SK-N-SH treated with all-trans-retinoic acid at 6 μM for 48 hours (cell line): ENCODE measurements at regions not wholly inside any gene's neighbourhood (a gene's known extent, or its start where the extent isn't known, plus 50 kb on each side); places are given as distances from the start of the nearest gene placed in this dataset.

Experiments
- ATAC-seq: fragments of 200-7000 bp; cut with Tn5 transposase; 3 replicates; pipeline ENCODE4 v1.9.1; 2020; ENCODE audit warnings: mild to moderate bottlenecking, moderate library complexity
- ARNTL ChIP-seq: fragments of 450-650 bp; formaldehyde crosslinking; IDR thresholded peaks from 2 replicates; pipeline ENCODE4 v1.5.0; 2020; ENCODE audit warnings: low read depth, mild to moderate bottlenecking, moderate library complexity, borderline replicate concordance
- CSDC2 ChIP-seq: fragments of 250-450 bp; sonication (Bioruptor Pico); IDR thresholded peaks from 2 replicates; pipeline ENCODE4 v1.5.0; 2020; ENCODE audit warnings: mild to moderate bottlenecking, moderate library complexity
- ESRRG ChIP-seq: fragments of 250-450 bp; sonication (Bioruptor Pico); IDR thresholded peaks from 2 replicates; pipeline ENCODE4 v1.6.1; 2021; ENCODE audit warnings: mild to moderate bottlenecking
- GLIS3 ChIP-seq: fragments of 250-450 bp; sonication (Bioruptor Pico); IDR thresholded peaks from 2 replicates; pipeline ENCODE4 v1.5.0; 2020; ENCODE audit warnings: mild to moderate bottlenecking, moderate library complexity
- ISL1 ChIP-seq: fragments of 250-450 bp; sonication (Bioruptor Pico); IDR thresholded peaks from 2 replicates; pipeline ENCODE4 v2.1.2; 2022; ENCODE audit warnings: mild to moderate bottlenecking, moderate library complexity
- OSR1 ChIP-seq: fragments of 250-450 bp; sonication (Bioruptor Pico); IDR thresholded peaks from 2 replicates; pipeline ENCODE4 v1.8.0; 2022; ENCODE audit warnings: moderate library complexity, mild to moderate bottlenecking, inconsistent platforms
- PPARA ChIP-seq: fragments of 250-450 bp; sonication (Bioruptor Pico); IDR thresholded peaks from 2 replicates; pipeline ENCODE4 v1.5.0; 2020; ENCODE audit warnings: mild to moderate bottlenecking, borderline replicate concordance
- RARB ChIP-seq: fragments of 250-450 bp; sonication (Bioruptor Pico); IDR thresholded peaks from 2 replicates; pipeline ENCODE4 v1.8.0; 2021; ENCODE audit warnings: mild to moderate bottlenecking, moderate library complexity
- SNAI2 ChIP-seq: fragments of 250-450 bp; sonication (Bioruptor Pico); IDR thresholded peaks from 2 replicates; pipeline ENCODE4 v1.5.0; 2020; ENCODE audit warnings: mild to moderate bottlenecking, moderate library complexity
- TCF4 ChIP-seq: fragments of 250-450 bp; sonication (Bioruptor Pico); IDR thresholded peaks from 2 replicates; pipeline ENCODE4 v1.8.0; 2021; ENCODE audit warnings: mild to moderate bottlenecking, moderate library complexity, borderline replicate concordance
- TOX ChIP-seq: fragments of 250-450 bp; sonication (Bioruptor Pico); IDR thresholded peaks from 2 replicates; pipeline ENCODE4 v1.8.0; 2021; ENCODE audit warnings: mild to moderate bottlenecking, moderate library complexity, borderline replicate concordance
- TSHZ2 ChIP-seq: fragments of 250-450 bp; sonication (Bioruptor Pico); IDR thresholded peaks from 2 replicates; pipeline ENCODE4 v1.5.0; 2020; ENCODE audit warnings: mild to moderate bottlenecking, moderate library complexity
- ZFP3 ChIP-seq: fragments of 250-450 bp; sonication (Bioruptor Pico); IDR thresholded peaks from 2 replicates; pipeline ENCODE4 v1.5.0; 2020; ENCODE audit warnings: mild to moderate bottlenecking, moderate library complexity
- ZFP30 ChIP-seq: fragments of 450-650 bp; formaldehyde crosslinking; IDR thresholded peaks from 2 replicates; pipeline ENCODE4 v1.5.0; 2022; ENCODE audit warnings: mild to moderate bottlenecking, moderate library complexity
- ZNF70 ChIP-seq: fragments of 450-650 bp; formaldehyde crosslinking; IDR thresholded peaks from 2 replicates; pipeline ENCODE4 v1.5.0; 2020; ENCODE audit warnings: mild to moderate bottlenecking, moderate library complexity
- ZNF8 ChIP-seq: fragments of 450-650 bp; formaldehyde crosslinking; IDR thresholded peaks from 2 replicates; pipeline ENCODE4 v1.5.0; 2020; ENCODE audit warnings: mild to moderate bottlenecking, moderate library complexity
- TF ChIP-seq, protein P1 (sequence below): fragments of 250-450 bp; sonication (Bioruptor Pico); IDR thresholded peaks from 2 replicates; pipeline ENCODE4 v1.8.0; 2021; ENCODE audit warnings: low read depth, mild to moderate bottlenecking, moderate library complexity, borderline replicate concordance
- TF ChIP-seq, protein P2 (sequence below): fragments of 250-450 bp; sonication (Bioruptor Pico); IDR thresholded peaks from 2 replicates; pipeline ENCODE4 v1.8.0; 2020; ENCODE audit warnings: mild to moderate bottlenecking, moderate library complexity, borderline replicate concordance
- TF ChIP-seq, protein P3 (sequence below): fragments of 250-450 bp; sonication (Bioruptor Pico); IDR thresholded peaks from 2 replicates; pipeline ENCODE4 v1.5.1; 2021; ENCODE audit warnings: mild to moderate bottlenecking, moderate library complexity

DNA sequence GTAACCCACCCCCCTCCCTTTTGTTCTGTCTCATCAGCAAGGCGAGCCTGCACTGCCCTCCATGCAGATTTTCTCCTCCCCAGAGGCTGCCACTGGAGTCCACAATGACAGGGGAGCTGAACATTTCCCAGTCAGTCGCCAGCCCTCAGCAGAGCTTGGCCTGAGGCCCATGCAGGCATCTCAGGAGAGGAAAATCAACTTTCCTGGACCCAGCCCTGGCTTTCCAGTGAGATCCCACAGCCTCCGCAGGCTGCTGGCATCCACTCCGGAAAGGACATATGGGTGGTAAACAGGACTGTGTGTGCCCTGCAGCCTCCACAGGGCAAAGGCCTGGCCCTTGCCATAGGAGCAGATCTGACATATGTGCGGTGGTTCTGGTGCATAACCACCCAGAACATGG, 253.8 kb downstream of the TNS1 start:
- no peak for TF ChIP-seq ESRRG (CRISPR knock-in tag)
- no peak for TF ChIP-seq ZNF70 (CRISPR knock-in tag)
- no peak for ATAC-seq

DNA sequence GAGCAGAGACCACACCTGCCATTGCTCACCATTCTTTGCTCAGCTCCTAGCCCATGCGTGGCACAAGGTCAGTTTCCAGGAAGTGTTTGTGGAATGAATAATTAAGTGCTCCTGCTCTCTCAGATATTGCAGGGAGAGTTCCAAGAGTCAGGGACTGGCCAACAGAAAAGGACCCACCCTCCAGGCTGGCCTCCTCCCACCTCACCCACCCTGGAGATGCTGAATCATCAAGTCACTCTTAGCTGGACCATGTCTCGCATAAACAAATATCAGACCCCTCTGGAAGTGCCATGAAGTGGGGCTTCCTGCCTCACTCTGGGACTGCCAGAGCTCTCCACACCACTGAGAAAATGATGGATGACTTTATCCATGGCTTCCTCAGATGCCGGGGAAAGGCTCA, 256.0 kb downstream of the TNS1 start:
- ATAC-seq, result no peak
- TF ChIP-seq, protein P1, sequence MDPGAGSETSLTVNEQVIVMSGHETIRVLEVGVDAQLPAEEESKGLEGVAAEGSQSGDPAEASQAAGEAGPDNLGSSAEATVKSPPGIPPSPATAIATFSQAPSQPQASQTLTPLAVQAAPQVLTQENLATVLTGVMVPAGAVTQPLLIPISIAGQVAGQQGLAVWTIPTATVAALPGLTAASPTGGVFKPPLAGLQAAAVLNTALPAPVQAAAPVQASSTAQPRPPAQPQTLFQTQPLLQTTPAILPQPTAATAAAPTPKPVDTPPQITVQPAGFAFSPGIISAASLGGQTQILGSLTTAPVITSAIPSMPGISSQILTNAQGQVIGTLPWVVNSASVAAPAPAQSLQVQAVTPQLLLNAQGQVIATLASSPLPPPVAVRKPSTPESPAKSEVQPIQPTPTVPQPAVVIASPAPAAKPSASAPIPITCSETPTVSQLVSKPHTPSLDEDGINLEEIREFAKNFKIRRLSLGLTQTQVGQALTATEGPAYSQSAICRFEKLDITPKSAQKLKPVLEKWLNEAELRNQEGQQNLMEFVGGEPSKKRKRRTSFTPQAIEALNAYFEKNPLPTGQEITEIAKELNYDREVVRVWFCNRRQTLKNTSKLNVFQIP, result no peak
- no peak for TF ChIP-seq TSHZ2
- TF ChIP-seq PPARA (CRISPR knock-in tag), result no peak
- TF ChIP-seq ARNTL (CRISPR knock-in tag), result no peak
- TF ChIP-seq ZNF8 (CRISPR knock-in tag), result no peak

DNA sequence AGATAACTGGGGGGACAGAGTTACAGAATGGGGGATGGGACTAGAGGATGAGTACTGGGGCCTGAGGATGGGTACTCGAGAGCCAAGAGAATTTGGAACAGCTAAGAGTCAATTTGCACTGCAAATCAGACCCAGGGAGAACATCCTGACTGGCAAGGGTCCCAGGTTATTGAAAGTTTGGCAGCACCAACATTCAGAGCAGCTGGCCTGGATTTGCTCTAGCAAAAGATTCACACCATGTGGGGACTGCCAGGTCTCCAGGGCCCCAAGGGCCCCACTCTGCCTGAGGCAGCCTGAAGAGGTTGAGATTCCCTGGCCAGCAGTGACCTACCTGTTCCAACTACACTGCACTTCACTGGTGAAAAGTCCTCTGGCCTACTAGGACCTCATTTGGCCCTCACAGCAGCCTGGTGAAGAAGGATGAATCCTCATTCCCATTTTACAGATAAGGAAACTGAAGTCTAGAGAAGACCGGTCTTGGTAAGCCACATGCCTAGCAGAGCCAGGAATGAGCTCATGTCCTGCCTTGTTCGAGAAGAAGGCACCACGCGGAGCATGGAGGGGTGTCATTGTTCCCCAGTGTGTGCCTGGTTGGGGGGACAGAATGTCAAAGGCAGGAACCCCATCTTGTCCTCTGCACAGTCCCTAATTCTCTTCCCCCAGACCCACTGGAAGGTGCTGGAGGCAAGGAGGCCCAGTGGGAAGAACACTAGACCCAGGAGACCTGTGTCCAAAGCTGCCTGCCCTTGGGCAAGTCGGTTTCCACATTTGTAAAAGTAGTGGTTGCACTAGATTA, 258.6 kb downstream of the TNS1 start:
- TF ChIP-seq, protein P2, sequence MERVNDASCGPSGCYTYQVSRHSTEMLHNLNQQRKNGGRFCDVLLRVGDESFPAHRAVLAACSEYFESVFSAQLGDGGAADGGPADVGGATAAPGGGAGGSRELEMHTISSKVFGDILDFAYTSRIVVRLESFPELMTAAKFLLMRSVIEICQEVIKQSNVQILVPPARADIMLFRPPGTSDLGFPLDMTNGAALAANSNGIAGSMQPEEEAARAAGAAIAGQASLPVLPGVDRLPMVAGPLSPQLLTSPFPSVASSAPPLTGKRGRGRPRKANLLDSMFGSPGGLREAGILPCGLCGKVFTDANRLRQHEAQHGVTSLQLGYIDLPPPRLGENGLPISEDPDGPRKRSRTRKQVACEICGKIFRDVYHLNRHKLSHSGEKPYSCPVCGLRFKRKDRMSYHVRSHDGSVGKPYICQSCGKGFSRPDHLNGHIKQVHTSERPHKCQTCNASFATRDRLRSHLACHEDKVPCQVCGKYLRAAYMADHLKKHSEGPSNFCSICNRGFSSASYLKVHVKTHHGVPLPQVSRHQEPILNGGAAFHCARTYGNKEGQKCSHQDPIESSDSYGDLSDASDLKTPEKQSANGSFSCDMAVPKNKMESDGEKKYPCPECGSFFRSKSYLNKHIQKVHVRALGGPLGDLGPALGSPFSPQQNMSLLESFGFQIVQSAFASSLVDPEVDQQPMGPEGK (CRISPR knock-in tag), result no peak
- TF ChIP-seq PPARA (CRISPR knock-in tag) (no peak), GLIS3 (no peak)
- ATAC-seq, result no peak

- no peak for TF ChIP-seq ZNF8 (CRISPR knock-in tag)
- no peak for TF ChIP-seq ZFP30 (CRISPR knock-in tag)
- TF ChIP-seq SNAI2, result no peak
- TF ChIP-seq OSR1 (CRISPR knock-in tag), result no peak
- no peak for TF ChIP-seq CSDC2
- TF ChIP-seq RARB, result no peak
- no peak for TF ChIP-seq TCF4
- TF ChIP-seq, protein P3, sequence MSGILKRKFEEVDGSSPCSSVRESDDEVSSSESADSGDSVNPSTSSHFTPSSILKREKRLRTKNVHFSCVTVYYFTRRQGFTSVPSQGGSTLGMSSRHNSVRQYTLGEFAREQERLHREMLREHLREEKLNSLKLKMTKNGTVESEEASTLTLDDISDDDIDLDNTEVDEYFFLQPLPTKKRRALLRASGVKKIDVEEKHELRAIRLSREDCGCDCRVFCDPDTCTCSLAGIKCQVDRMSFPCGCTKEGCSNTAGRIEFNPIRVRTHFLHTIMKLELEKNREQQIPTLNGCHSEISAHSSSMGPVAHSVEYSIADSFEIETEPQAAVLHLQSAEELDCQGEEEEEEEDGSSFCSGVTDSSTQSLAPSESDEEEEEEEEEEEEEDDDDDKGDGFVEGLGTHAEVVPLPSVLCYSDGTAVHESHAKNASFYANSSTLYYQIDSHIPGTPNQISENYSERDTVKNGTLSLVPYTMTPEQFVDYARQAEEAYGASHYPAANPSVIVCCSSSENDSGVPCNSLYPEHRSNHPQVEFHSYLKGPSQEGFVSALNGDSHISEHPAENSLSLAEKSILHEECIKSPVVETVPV (CRISPR knock-in tag), result no peak
- ATAC-seq, result no peak
Measured at GRCh38 chr2:217743407-217743806, 259.4 kb downstream of the TNS1 start.

DNA sequence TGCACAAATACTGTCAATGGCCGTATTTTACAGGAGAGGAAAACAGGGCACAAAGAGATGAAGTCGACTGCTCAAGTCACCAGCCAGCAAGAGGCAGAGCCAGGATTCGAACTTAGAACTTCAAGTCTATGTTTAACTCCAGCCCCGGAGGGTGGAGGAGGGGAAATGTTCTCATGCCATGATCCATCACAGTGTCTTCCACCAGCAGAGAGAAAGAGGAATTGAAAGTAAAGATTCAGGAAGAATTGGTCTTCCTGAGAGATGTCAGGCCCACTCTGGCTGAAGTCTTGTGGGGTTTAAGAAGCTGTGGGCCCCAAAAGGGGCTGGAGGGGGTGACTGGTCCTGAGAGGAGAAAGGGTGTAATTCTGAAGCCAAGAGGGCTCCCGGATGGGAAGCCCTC, 260.0 kb downstream of the TNS1 start:
- TF ChIP-seq TSHZ2 (no peak), ESRRG (CRISPR knock-in tag) (no peak), OSR1 (CRISPR knock-in tag) (no peak), TOX (CRISPR knock-in tag) (no peak), ZFP30 (CRISPR knock-in tag) (no peak), ZNF70 (CRISPR knock-in tag) (no peak), ZFP3 (CRISPR knock-in tag) (no peak), RARB (no peak), GLIS3 (no peak), SNAI2 (no peak), ISL1 (CRISPR knock-in tag) (no peak), ZNF8 (CRISPR knock-in tag) (no peak), TCF4 (no peak)
- TF ChIP-seq, protein P3 (CRISPR knock-in tag), result no peak
- no peak for ATAC-seq
